ENCODE measurements at regions not wholly inside any gene's neighbourhood (a gene's known extent, or its start where the extent isn't known, plus 50 kb on each side); places are given as distances from the start of the nearest gene placed in this dataset.

DNA sequence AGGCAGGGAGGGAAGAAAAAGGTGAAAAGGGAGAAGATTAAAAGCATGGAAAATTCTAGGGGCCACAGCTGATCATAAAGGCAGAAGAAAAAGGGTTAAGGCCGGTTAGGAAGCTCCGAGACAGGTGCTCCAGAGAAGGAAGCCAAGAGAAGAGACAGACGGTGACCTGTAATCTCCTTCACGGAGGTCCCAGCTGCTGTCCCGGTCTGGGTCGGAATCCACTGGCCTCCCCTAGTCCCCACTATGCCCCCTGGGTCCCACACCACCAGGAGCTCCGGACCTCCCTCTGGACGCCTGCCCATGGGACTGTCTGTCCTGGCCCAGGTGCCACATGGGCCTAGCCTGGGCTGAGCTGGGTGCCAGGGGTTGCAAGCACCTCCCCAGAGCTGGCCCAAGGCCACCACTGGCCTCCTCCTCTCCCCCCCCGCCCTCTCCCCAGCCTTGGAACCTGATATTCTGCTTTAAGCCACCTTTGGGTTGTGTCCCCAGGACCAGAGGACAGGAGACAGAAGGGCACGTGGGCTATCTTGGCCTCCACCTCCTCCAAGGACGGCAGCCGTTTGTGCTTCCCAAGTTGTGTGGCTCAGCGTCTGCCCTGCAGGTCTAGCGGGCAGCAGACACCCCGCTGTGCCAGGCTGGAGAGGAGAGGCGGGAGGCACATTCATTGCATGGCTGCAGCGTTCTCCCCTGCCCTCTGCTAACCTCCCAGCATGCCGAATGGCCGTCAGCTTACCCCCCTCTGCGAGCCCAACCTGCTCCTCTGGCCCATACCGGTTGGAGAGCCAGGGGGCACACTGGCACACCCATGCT is 102.4 kb downstream of the ENGASE start:
- TF ChIP-seq, protein P1, sequence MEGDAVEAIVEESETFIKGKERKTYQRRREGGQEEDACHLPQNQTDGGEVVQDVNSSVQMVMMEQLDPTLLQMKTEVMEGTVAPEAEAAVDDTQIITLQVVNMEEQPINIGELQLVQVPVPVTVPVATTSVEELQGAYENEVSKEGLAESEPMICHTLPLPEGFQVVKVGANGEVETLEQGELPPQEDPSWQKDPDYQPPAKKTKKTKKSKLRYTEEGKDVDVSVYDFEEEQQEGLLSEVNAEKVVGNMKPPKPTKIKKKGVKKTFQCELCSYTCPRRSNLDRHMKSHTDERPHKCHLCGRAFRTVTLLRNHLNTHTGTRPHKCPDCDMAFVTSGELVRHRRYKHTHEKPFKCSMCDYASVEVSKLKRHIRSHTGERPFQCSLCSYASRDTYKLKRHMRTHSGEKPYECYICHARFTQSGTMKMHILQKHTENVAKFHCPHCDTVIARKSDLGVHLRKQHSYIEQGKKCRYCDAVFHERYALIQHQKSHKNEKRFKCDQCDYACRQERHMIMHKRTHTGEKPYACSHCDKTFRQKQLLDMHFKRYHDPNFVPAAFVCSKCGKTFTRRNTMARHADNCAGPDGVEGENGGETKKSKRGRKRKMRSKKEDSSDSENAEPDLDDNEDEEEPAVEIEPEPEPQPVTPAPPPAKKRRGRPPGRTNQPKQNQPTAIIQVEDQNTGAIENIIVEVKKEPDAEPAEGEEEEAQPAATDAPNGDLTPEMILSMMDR (IDR thresholded peaks at IDR 0.05) = no peak
- H3K27ac ChIP-seq = no peak overlapping the region
- DNase-seq = no peak
- no peak overlapping the region for H3K4me3 ChIP-seq
- intact Hi-C loops (cut with DNase I) = no loop called here
- no peaks in the 10 kb centered on the region for H3K36me3 ChIP-seq
- peaks cover under 1% of the 10 kb centered on the region for H3K27me3 ChIP-seq
- H3K9ac ChIP-seq (ENCODE audit: low read depth in 2 of 2, low read length in 2 of 2) = no peak overlapping the region
- no peaks in the 10 kb centered on the region for H3K4me1 ChIP-seq
- H3K9me3 ChIP-seq = no peaks in the 10 kb centered on the region

DNA sequence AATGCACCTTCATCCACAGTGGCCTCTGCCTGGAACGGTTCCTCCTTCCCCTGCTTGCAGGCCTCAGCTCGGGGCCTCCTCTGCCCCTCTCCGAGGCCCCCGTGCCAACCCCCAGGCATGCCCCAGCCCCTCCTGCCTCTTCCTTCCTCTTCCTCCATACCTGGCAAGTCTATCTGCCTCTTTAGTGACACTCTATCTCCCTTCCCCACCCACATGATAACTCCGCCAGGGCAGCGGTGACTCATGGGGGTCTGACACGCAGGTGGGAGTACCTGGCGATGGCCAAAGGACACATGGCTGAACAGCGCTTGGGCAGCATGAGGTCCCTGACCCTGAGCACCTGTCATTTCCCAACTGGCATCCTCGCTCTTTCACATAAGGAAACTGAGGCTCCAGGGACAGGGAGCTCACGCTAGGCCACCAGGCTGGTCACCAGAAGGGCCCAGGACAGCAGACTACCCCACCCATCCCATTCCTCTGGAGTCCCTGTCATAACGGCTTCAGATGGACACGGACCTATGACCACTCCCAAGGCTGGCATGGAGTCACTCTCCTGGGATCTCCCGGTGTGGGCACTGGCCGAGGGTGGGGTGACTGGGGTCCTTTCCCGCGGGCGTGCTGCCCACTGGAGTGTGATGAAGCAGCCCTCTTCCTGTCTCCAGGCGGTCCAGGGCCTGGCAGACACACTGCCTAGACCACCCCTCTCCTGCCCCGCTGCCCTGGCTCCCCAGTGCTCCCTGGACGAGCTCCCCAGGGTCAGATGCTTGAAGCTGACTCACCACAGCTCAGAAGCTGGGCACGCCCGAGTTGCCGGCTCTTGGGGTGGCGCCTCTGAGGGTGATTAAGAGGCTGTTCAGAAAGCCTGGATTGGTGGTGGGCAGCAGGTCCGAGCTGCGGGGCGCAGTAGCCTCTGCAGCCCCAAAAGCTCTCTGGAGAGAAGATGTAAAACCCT is 100.6 kb downstream of the ENGASE start:
- TF ChIP-seq, protein P1 (IDR thresholded peaks at IDR 0.05) = no peak
- no peaks in the 10 kb centered on the region for H3K9me3 ChIP-seq
- no peaks in the 10 kb centered on the region for H3K36me3 ChIP-seq
- no peak overlapping the region for H3K27ac ChIP-seq
- no peak overlapping the region for H3K4me3 ChIP-seq
- intact Hi-C loops (cut with DNase I) = no loop called here
- H3K27me3 ChIP-seq = no peaks in the 10 kb centered on the region
- H3K9ac ChIP-seq (ENCODE audit: low read depth in 2 of 2, low read length in 2 of 2) = no peak overlapping the region
- H3K4me1 ChIP-seq = no peaks in the 10 kb centered on the region
- no peak for DNase-seq

DNA sequence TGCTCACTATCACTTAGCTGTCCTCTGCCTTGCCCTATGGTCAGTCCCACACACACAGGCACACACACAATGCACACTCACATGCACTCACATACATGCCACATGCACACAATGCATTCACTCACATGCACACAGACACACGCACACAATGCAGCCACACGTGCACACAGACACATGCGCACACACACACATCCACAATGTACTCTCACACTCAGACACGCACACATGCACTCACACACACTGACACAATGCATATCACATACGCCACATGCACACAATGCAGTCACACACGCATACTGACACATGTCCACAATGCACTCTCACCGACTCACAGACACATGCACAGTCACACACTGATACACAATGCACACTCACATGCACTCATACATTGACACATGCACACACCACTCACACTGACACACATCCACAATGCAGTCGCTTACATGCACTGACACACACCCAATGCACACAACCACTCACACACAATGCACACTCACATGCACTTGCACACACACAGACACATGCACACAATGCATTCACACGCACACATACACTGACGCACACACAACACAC is 99.7 kb downstream of the ENGASE start:
- no peaks in the 10 kb centered on the region for H3K36me3 ChIP-seq
- no peak overlapping the region for H3K4me3 ChIP-seq
- no peak overlapping the region for H3K9ac ChIP-seq (ENCODE audit: low read depth in 2 of 2, low read length in 2 of 2)
- intact Hi-C loops (cut with DNase I) = no loop called here
- TF ChIP-seq, protein P1 (IDR thresholded peaks at IDR 0.05) = no peak
- H3K27ac ChIP-seq = no peak overlapping the region
- no peaks in the 10 kb centered on the region for H3K9me3 ChIP-seq
- H3K4me1 ChIP-seq = no peaks in the 10 kb centered on the region
- DNase-seq = no peak
- H3K27me3 ChIP-seq = no peaks in the 10 kb centered on the region

DNA sequence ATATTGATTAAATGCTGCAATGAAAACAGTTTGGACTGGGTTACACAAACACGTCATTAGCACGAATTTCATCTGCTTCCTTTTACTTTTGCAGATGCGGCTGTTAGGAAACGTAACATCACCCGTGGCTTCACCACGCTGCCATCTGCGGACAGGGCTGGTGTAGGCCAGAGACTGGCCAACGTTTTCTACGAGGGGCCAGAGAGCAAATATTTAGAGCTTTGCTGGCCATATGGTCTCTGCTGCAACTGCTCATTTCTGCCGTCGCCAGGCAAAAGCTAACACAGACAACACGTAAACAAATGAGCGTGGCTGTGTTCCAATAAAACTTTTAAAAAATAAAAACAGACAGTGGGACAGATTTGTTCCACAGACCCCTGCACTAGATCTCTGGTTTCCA is 96.6 kb downstream of the ENGASE start:
- no peak for DNase-seq
- no peak overlapping the region for H3K27ac ChIP-seq
- TF ChIP-seq, protein P1 (IDR thresholded peaks at IDR 0.05) = no peak
- no peak overlapping the region for H3K9ac ChIP-seq (ENCODE audit: low read depth in 2 of 2, low read length in 2 of 2)
- H3K36me3 ChIP-seq = no peaks in the 10 kb centered on the region
- intact Hi-C loops (cut with DNase I) = no loop called here
- H3K27me3 ChIP-seq = no peaks in the 10 kb centered on the region
- H3K4me3 ChIP-seq = no peak overlapping the region
- H3K9me3 ChIP-seq = no peaks in the 10 kb centered on the region
- no peaks in the 10 kb centered on the region for H3K4me1 ChIP-seq

DNA sequence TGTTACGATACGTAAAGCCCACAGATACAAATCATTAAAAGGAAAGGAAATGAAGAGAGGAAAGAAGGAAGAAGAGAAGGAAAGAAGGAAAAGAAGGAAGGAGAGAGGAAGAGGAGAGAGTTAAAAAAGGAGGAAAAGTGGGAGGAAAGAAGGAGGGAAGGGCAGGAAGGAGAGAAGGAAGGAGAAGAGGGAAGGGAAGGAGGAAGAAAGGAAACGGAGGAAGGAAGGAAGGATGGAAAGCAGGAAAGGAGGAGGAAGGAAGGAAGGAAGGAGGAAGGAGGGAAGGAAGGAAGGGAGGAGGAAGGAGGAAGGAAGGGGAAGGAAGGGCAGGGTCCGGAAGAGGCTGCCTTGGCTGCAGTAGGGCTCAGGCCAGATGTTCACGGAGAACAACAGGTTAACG is 95.2 kb downstream of the ENGASE start:
- TF ChIP-seq, protein P1 (IDR thresholded peaks at IDR 0.05) = no peak
- Histone ChIP-seq H3K27ac (no peak overlapping the region), H3K4me1 (no peaks in the 10 kb centered on the region), H3K4me3 (no peak overlapping the region), H3K9me3 (no peaks in the 10 kb centered on the region), H3K9ac (ENCODE audit: low read depth in 2 of 2, low read length in 2 of 2) (no peak overlapping the region), H3K27me3 (peaks cover 3% of the 10 kb centered on the region), H3K36me3 (no peaks in the 10 kb centered on the region)
- no peak for DNase-seq
- intact Hi-C loops (cut with DNase I) = no loop called here
